NCI-H460 (cell line): ENCODE measurements at regions not wholly inside any gene's neighbourhood (a gene's known extent, or its start where the extent isn't known, plus 50 kb on each side); places are given as distances from the start of the nearest gene placed in this dataset.
"Not testable (repeated sequence)": the region's sequence is repeated elsewhere in the genome, so short reads cannot be mapped to it uniquely, and the experiment has no call there.

ENCODE experiments used
- DNase-seq: peaks from one replicate; pipeline ENCODE4 v3.0.0-alpha.2; 2016; ENCODE audit warnings: low read depth; ENCODE audit errors: extremely low read depth

DNA sequence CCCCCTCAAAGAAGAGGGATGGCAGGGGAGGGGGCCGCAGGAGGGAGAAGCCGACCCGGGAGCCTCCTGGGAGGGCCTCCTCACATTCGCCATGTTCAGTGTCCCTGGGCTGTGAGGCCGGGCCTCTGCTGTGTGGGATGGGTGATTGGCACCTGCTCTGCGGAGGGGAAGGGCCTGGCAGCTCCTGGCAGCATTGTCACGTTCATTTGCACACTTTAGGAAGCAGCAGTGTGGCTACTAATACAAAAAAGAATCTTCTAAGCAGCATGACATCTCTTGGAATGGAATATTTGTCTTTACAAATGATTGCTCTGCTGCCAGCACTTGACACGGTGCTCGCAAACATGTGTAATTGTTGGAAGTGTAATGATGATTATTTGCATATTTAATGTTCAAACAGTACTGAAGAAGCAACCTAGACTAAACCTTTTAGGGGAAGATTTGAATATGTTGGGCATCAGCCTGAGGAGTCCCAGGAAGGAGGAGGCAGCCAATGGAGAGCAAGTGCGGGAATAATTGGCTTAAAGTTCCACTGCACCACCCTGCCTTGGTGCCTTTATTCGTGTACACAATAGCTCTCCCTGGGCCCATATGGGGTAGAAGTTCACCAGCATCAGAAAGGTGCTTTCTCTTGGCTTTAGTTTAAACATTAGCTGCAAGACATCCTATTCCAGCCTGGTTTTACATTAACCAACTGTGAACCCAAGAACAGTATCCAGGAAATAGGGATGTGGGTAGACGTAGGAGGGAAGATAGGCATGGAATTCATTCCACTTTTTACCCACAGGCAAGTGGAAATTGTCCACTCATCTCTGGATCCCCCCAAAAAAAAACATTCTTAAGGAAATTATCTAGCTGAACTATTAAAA lies 404.9 kb downstream of the TMEM182 start:
- DNase-seq, result no peak

DNA sequence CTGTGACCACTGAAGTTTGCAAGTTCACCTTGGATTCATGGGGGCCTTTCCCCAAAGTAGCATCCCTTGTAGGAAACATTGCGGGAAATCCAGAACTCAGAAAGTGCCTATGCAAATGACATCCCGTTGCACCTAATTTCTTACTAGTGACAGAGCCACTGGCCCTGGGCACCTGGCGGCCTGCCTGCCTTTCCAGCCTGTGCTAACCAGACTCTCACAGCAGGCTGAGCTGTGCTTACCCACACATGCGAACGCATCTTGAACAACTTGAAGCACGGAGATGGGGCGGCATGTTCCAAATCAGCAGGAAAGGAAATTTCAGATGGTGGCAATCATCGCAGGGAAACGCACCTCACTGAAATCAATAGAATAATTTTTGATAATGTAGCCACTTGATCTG lies 405.8 kb downstream of the TMEM182 start:
- DNase-seq, result no peak

DNA sequence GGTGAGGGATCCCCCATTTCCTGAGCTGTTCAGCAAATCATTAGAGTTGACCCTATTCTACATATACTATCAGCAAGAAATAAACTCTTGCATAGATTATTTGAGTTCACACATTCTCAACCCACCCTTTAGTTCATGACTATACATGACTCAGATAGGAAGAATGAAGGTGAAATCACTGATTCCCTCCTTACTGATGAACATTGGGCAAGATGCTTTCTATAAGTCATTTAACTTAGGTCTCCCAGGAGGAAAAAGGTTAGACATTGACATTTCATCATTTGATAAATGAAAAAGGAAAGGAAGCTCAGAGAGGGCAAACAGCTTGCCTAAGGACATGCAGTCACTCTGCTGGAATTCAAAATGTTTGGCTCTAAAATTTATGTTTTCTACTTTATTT lies 408.0 kb downstream of the TMEM182 start:
- DNase-seq, result no peak

GRCh38 chr2:103172821-103173220 lies 411.0 kb downstream of the TMEM182 start:
- DNase-seq, result no peak

GRCh38 chr2:103174711-103175110 lies 412.9 kb downstream of the TMEM182 start:
- no peak for DNase-seq

- no peak for DNase-seq
Observed at GRCh38 chr2:103176294-103176915, 414.6 kb downstream of the TMEM182 start.

- no peak for DNase-seq
Observed at GRCh38 chr2:103179798-103180197, 418.0 kb downstream of the TMEM182 start.

- DNase-seq, result no peak
Observed at GRCh38 chr2:103183061-103183460, 421.2 kb downstream of the TMEM182 start.

DNA sequence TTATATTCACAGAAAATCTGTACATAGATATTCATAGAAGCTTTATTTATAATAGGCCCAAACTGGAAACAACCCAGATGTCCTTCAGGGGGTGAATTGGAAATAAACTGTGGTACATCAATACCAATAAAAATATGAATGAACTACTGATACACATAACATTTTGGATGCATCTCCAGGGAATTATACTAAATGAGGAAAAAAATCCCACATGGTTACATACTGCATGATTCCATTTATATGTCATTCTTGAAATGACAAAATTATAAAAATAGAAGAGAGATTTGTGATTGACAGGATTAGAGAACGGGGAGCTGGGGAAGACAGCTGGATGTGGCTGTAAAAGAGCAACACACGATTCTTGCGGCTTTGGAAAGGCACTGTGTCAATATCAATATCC lies 435.0 kb downstream of the TMEM182 start:
- DNase-seq, result no peak

GRCh38 chr2:103200774-103201173 lies 438.9 kb downstream of the TMEM182 start:
- DNase-seq, result not testable (repeated sequence)

GRCh38 chr2:103208916-103209315 lies 447.1 kb downstream of the TMEM182 start:
- no peak for DNase-seq

- no peak for DNase-seq
Observed at GRCh38 chr2:103213028-103213542, 451.3 kb downstream of the TMEM182 start.

GRCh38 chr2:103218516-103218915 lies 456.7 kb downstream of the TMEM182 start:
- DNase-seq, result no peak

GRCh38 chr2:103219398-103219797 lies 457.6 kb downstream of the TMEM182 start:
- DNase-seq, result no peak

DNA sequence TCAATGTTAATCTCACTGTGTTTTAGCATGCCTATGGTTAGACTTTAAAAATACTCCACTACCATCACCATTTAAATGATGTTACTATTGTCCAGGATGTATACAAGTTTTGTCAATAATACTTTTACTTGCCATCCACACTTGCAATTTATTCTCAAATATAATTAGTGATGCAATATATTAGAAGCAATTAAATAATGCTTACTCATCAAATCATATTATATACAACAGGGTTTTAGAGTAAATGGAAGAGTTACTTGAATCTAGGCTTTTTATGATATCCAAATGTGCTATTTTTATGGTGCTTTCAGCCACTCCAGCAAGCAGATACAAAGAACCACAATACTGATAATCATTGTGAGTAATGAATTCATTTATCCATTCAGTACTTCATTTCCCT lies 461.1 kb downstream of the TMEM182 start:
- no peak for DNase-seq

DNA sequence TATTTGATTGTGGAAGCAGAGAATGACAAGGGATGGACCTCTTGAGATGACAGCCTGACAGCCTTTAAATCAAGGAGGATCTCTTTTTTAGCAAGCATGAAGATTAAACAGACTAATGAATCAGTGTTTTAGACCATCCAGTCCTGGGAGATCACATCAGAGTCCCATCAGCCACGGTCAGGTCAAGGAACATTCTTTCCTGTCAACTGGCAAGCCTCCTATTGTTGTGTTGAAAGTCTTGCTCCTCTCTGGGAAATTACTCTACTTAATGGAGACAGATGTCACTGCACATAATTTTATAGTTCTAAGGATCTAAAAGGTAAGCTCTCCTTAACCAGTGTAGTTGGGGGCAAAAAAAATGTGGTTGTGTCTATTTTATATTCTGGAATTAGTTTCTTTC lies 469.0 kb downstream of the TMEM182 start:
- no peak for DNase-seq

GRCh38 chr2:103232865-103233264 lies 471.0 kb downstream of the TMEM182 start:
- no peak for DNase-seq

- DNase-seq, result no peak
Observed at GRCh38 chr2:103233691-103234090, 471.9 kb downstream of the TMEM182 start.

DNA sequence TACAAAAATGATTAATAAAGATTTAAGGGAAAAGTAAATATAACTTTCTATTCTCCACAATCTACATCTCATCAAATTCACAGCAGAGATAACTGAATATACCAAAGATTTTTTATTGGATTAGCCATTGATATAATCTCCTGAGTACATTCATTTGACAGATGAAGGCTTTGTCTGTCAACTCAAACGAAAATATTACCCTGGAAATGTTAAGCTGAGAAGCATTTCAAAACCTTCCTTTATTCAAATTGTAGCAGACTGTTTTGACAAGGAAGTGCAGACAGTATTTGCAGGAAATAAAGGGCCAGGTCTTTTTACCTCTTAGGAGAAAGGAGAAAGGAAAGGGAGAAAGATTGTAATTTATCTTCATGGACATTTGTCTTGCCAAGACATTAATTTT lies 473.5 kb downstream of the TMEM182 start:
- no peak for DNase-seq

DNA sequence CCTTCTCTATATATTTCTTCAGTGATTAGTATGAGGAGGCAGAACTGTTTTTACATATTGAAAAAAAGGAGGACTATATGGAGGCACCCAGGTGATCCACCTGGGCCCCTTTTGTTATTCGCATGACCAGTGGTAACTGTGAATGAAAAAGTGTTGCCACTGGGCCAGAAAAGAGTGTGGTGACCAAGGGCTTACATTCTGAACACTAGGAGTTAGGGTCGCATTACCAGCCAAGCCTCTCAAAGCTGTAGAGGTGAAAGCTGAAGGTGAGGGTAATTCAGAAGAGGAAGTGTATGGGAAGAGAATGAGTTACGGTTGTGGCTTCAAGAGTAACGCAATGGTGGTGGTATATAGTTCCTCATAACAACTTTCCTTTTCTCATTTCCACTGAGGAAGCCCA lies 487.6 kb downstream of the TMEM182 start:
- no peak for DNase-seq

DNA sequence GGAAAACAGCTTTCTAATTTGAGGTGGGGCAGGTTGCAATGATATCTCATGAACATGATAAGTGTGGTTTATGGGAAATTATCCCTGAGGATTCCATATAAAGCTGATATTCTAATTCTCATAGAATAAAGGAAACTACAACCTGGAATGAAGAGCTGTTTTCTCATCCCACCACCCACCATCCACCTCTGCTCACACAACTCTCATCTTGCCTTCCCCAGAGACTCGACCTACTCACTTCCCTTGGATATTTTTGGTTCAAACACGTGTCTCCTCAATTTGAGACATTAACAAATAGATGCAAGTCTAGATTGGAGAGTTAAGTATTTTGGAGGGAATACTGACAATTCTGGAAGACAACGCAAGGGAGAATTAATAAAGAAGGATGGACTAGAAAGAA lies 490.9 kb downstream of the TMEM182 start:
- DNase-seq, result no peak

- no peak for DNase-seq
Observed at GRCh38 chr2:103254611-103255010, 492.8 kb downstream of the TMEM182 start.
